Muscle layer of colon (tissue), 2 donors: ENCODE measurements at regions not wholly inside any gene's neighbourhood (a gene's known extent, or its start where the extent isn't known, plus 50 kb on each side); places are given as distances from the start of the nearest gene placed in this dataset.
"Not testable (repeated sequence)": the region's sequence is repeated elsewhere in the genome, so short reads cannot be mapped to it uniquely, and the experiment has no call there.

Source experiments
- H3K27ac ChIP-seq: one replicate; pipeline ENCODE4 v1.7.0; 2013; ENCODE audit warnings: low read depth, mild to moderate bottlenecking, low read length, moderate library complexity
- H3K27me3 ChIP-seq, 2 donors: one replicate each; pipeline ENCODE4 v1.7.0; 2013; ENCODE audit warnings: low read length in 2 of 2, mild to moderate bottlenecking in 2 of 2; ENCODE audit not compliant: insufficient read depth in 2 of 2, control insufficient read depth in 1 of 2
- H3K36me3 ChIP-seq: one replicate; pipeline ENCODE4 v1.7.0; 2013; ENCODE audit warnings: mild to moderate bottlenecking, low read length; ENCODE audit not compliant: insufficient read depth
- H3K4me1 ChIP-seq: one replicate; pipeline ENCODE4 v1.7.0; 2013; ENCODE audit warnings: mild to moderate bottlenecking, low read length; ENCODE audit not compliant: insufficient read depth
- H3K4me3 ChIP-seq, 2 donors: one replicate each; pipeline ENCODE4 v1.7.0; 2013; ENCODE audit warnings: low read length in 2 of 2, low read depth in 1 of 2, mild to moderate bottlenecking in 1 of 2, moderate library complexity in 1 of 2
- H3K9ac ChIP-seq: one replicate; pipeline ENCODE4 v1.7.0; 2013; ENCODE audit warnings: low read length
- H3K9me3 ChIP-seq: one replicate; pipeline ENCODE4 v1.7.0; 2013; ENCODE audit warnings: mild to moderate bottlenecking, low read length
- donor health status: abdominal sarcoma.
- donor health status: Adenocarcinoma of cecum.

GRCh38 chr2:13686262-13686661 is 946.3 kb upstream of the LRATD1 start:
- Histone ChIP-seq H3K36me3 (no peaks in the 10 kb centered on the region), H3K27ac (no peak overlapping the region), H3K4me3 (no peak overlapping the region), H3K27me3 (no peaks in the 10 kb centered on the region), H3K9ac (no peak overlapping the region), H3K9me3 (peaks cover 4% of the 10 kb centered on the region), H3K4me1 (peaks cover 11% of the 10 kb centered on the region)

DNA sequence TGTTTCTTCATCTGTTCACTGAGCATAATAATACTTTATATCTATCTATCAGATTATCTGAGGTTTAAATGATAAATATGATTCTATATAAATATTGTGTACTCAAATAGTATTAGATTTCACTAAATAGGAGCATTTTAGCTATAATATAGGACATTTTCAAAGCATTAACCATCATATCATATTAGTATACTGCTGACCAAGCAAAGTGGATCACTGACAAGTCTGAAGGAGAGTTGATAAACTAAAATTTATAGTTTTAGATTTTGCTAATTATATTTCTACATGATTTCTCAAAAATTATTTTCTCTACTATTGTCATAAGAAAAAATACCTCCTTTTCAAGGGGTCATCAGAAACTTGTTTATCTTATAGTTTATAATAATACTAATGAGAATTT is 937.8 kb upstream of the LRATD1 start:
- Histone ChIP-seq H3K4me1 (no peaks in the 10 kb centered on the region), H3K9me3 (no peaks in the 10 kb centered on the region), H3K9ac (no peak overlapping the region), H3K27ac (no peak overlapping the region), H3K36me3 (no peaks in the 10 kb centered on the region), H3K27me3 (no peaks in the 10 kb centered on the region), H3K4me3 (no peak overlapping the region)

GRCh38 chr2:13696601-13697000 is 935.9 kb upstream of the LRATD1 start:
- Histone ChIP-seq H3K9ac (no peak overlapping the region), H3K27ac (no peak overlapping the region), H3K27me3 (no peaks in the 10 kb centered on the region), H3K4me3 (no peak overlapping the region), H3K4me1 (no peaks in the 10 kb centered on the region), H3K9me3 (no peaks in the 10 kb centered on the region), H3K36me3 (no peaks in the 10 kb centered on the region)

GRCh38 chr2:13698847-13699246 is 933.7 kb upstream of the LRATD1 start:
- H3K4me3 ChIP-seq, result no peak overlapping the region
- H3K27ac ChIP-seq, result no peak overlapping the region
- H3K4me1 ChIP-seq, result no peaks in the 10 kb centered on the region
- H3K36me3 ChIP-seq, result no peaks in the 10 kb centered on the region
- H3K27me3 ChIP-seq, result no peaks in the 10 kb centered on the region
- no peaks in the 10 kb centered on the region for H3K9me3 ChIP-seq
- H3K9ac ChIP-seq, result no peak overlapping the region

- H3K36me3 ChIP-seq, H3K4me1 ChIP-seq, H3K27me3 ChIP-seq, H3K4me3 ChIP-seq, H3K9me3 ChIP-seq, H3K9ac ChIP-seq, H3K27ac ChIP-seq: not testable (repeated sequence)
These were observed 932.6 kb upstream of the LRATD1 start for GRCh38 chr2:13699939-13700338.

- Histone ChIP-seq H3K27ac (no peak overlapping the region), H3K4me3 (no peak overlapping the region), H3K4me1 (no peaks in the 10 kb centered on the region), H3K9ac (no peak overlapping the region), H3K36me3 (no peaks in the 10 kb centered on the region), H3K9me3 (no peaks in the 10 kb centered on the region), H3K27me3 (no peaks in the 10 kb centered on the region)
These were observed 921.4 kb upstream of the LRATD1 start for GRCh38 chr2:13711154-13711553.

DNA sequence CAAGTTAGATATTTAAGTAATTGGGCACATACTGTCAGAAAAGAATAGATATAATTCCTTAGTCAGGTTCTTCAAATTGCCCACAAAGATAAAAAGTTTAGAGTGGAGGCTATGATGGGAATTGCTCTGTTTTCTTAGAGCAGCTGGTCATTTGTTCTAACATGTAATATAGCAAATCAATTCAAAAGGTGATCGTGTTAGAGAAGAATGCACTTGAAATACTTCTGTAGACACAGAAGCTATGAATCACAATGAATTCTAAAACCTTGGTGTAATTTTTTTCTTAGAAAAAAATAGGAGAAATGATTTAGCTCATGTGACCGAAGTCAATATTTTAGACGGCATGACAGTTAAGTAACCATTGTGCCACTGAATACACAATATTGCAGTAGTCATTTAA is 918.1 kb upstream of the LRATD1 start:
- Histone ChIP-seq H3K9ac (no peak overlapping the region), H3K9me3 (no peaks in the 10 kb centered on the region), H3K27me3 (no peaks in the 10 kb centered on the region)

DNA sequence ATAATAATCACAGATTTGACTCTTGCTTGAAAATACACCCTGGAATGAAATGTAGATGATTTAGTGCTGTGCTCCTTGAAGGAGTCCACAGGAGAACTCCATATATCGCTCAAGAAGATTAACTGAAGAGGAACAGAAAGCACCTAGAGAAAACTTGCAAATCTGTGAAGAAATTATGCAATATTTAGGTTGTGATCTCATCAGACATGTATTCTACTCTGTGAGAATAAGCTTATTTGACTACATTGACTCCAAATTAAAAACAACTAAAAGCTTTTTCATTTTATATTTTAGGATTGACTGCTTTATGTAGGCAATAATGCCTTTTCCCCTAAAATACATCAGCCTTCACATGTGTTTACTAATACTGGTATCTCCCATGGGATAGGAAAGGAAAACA is 906.6 kb upstream of the LRATD1 start:
- H3K9me3 ChIP-seq, result no peaks in the 10 kb centered on the region

More for the DNA sequence above, 918.1 kb upstream of the LRATD1 start:
- Histone ChIP-seq H3K4me3 (no peak overlapping the region), H3K4me1 (no peaks in the 10 kb centered on the region), H3K27ac (no peak overlapping the region), H3K36me3 (no peaks in the 10 kb centered on the region)

DNA sequence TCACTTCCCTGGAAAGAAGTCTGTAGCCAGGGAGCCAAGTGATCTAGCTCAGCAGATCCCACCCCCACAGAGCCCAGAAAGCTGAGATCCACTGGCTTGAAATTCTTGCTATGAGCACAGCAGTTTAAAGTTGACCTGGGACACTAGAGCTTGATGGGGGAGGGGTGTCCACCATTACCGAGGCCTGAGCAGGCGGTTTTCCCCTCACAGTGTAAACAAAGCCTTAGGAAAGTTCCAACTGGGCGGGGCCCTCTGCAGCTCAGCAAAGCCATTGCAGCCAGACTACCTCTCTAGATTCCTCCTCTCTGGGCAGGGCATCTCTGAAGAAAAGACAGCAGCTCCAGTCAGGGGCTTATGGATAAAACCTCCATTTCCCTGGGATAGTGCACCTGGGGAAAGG is 887.2 kb upstream of the LRATD1 start:
- H3K27me3 ChIP-seq, result no peaks in the 10 kb centered on the region
- H3K27ac ChIP-seq, result no peak overlapping the region
- no peaks in the 10 kb centered on the region for H3K4me1 ChIP-seq
- no peaks in the 10 kb centered on the region for H3K9me3 ChIP-seq
- H3K9ac ChIP-seq, result no peak overlapping the region
- no peaks in the 10 kb centered on the region for H3K36me3 ChIP-seq
- H3K4me3 ChIP-seq, result no peak overlapping the region

More for the DNA sequence above, 906.6 kb upstream of the LRATD1 start:
- Histone ChIP-seq H3K4me1 (no peaks in the 10 kb centered on the region), H3K4me3 (no peak overlapping the region), H3K9ac (no peak overlapping the region), H3K27ac (no peak overlapping the region), H3K36me3 (no peaks in the 10 kb centered on the region), H3K27me3 (no peaks in the 10 kb centered on the region)

- Histone ChIP-seq H3K4me1 (no peaks in the 10 kb centered on the region), H3K4me3 (no peak overlapping the region), H3K9me3 (no peaks in the 10 kb centered on the region), H3K36me3 (no peaks in the 10 kb centered on the region), H3K9ac (no peak overlapping the region), H3K27me3 (no peaks in the 10 kb centered on the region), H3K27ac (no peak overlapping the region)
These were observed 880.6 kb upstream of the LRATD1 start for GRCh38 chr2:13751955-13752354.

GRCh38 chr2:13758412-13758811 is 874.1 kb upstream of the LRATD1 start:
- H3K4me1 ChIP-seq, result no peaks in the 10 kb centered on the region
- no peak overlapping the region for H3K9ac ChIP-seq
- no peak overlapping the region for H3K4me3 ChIP-seq
- H3K36me3 ChIP-seq, result no peaks in the 10 kb centered on the region
- H3K27ac ChIP-seq, result no peak overlapping the region
- no peaks in the 10 kb centered on the region for H3K9me3 ChIP-seq
- no peaks in the 10 kb centered on the region for H3K27me3 ChIP-seq

GRCh38 chr2:13768274-13768673 is 864.2 kb upstream of the LRATD1 start:
- Histone ChIP-seq H3K9ac (no peak overlapping the region), H3K27me3 (no peaks in the 10 kb centered on the region), H3K4me3 (no peak overlapping the region), H3K27ac (no peak overlapping the region), H3K36me3 (no peaks in the 10 kb centered on the region), H3K4me1 (no peaks in the 10 kb centered on the region), H3K9me3 (no peaks in the 10 kb centered on the region)
